ENCODE measurements at regions not wholly inside any gene's neighbourhood (a gene's known extent, or its start where the extent isn't known, plus 50 kb on each side); places are given as distances from the start of the nearest gene placed in this dataset.

DNA sequence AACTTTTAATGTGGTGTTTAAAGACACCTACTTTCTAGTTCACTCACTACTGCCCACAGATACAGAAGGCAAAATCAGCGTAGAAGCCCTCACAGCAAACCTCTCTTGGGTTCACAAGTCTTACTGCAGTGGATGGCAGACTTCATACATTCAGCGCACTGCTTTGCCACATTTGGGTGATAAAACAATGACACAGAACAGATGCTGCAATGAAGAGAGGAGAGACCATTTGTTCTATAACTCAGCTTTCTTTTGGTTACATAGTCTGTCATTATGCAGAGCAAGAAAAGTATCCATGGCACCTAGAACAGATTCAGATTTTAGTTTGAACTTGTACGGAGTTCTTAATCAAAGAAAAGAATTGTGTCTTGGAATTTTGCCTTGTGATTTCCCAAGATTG is 459.0 kb downstream of the BCAT1 start:
- Histone ChIP-seq H3F3A (ENCODE audit: insufficient read depth) (no peaks in the 10 kb centered on the region), H2AFZ (ENCODE audit: low read depth, low read length, severe bottlenecking) (no peak overlapping the region), H3K27ac (ENCODE audit: low read depth, low read length) (no peak overlapping the region), H3K79me2 (ENCODE audit: insufficient read depth, low read length) (no peaks in the 10 kb centered on the region), H4K20me1 (ENCODE audit: low read depth, low read length) (no peaks in the 10 kb centered on the region), H3K9me3 (ENCODE audit: insufficient read depth, low read length) (no peaks in the 10 kb centered on the region), H3K27me3 (ENCODE audit: low read length) (no peaks in the 10 kb centered on the region), H3K4me2 (ENCODE audit: low read depth, low read length, poor library complexity, severe bottlenecking) (no peak overlapping the region), H3K9me2 (replicated peaks; ENCODE audit: insufficient read depth, low read length) (no peaks in the 10 kb centered on the region), H3K36me3 (ENCODE audit: low read length) (no peaks in the 10 kb centered on the region), H3K9ac (ENCODE audit: low read length) (no peak overlapping the region), H3K4me3 (ENCODE audit: insufficient read depth, low read length, poor library complexity, severe bottlenecking) (no peak overlapping the region)
- TF ChIP-seq, protein P1, sequence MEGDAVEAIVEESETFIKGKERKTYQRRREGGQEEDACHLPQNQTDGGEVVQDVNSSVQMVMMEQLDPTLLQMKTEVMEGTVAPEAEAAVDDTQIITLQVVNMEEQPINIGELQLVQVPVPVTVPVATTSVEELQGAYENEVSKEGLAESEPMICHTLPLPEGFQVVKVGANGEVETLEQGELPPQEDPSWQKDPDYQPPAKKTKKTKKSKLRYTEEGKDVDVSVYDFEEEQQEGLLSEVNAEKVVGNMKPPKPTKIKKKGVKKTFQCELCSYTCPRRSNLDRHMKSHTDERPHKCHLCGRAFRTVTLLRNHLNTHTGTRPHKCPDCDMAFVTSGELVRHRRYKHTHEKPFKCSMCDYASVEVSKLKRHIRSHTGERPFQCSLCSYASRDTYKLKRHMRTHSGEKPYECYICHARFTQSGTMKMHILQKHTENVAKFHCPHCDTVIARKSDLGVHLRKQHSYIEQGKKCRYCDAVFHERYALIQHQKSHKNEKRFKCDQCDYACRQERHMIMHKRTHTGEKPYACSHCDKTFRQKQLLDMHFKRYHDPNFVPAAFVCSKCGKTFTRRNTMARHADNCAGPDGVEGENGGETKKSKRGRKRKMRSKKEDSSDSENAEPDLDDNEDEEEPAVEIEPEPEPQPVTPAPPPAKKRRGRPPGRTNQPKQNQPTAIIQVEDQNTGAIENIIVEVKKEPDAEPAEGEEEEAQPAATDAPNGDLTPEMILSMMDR (IDR thresholded peaks at IDR 0.05; ENCODE audit: insufficient read depth, low read length, poor library complexity, severe bottlenecking): no peak
- no peak for TF ChIP-seq EZH2phosphoT487 (conservative IDR thresholded peaks at IDR 0.05; ENCODE audit: low read length)

DNA sequence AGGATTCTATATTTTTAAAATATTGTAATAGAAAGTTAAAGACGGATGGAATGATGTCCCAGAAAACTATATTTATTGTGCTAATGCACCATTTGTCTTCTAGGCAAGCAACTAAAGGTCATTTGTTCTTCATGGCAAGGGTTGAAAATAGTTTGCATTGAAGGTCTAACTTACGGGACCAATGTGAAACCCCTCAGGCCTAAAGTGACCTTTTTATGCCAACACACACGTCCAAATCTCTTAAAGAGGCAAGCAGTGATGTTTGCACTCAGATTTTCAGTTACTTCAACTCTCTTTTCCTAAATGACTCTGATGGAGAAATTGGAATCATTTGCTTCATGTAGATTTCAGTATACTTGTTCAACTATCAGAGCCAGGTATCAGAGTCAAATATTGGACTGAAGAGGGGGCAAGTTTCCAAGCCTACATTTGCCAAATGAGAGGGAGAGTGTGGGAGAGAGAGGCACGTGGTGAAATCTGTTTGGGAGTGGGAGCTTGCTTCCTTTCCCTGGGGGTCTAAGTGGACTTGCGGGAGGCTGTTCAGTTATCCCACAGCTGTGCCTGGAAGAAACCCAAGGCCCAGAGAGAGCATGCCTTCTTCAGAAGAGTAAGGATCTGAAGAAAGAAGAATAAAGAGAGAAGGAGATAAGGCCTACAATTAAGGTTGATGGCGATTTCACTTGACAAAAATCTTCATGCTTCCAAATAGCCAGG is 459.8 kb downstream of the BCAT1 start:
- Histone ChIP-seq H3K9ac (ENCODE audit: low read length) (no peak overlapping the region), H3K4me2 (ENCODE audit: low read depth, low read length, poor library complexity, severe bottlenecking) (no peak overlapping the region), H3K27me3 (ENCODE audit: low read length) (no peaks in the 10 kb centered on the region), H3F3A (ENCODE audit: insufficient read depth) (no peaks in the 10 kb centered on the region), H3K79me2 (ENCODE audit: insufficient read depth, low read length) (no peaks in the 10 kb centered on the region), H3K27ac (ENCODE audit: low read depth, low read length) (no peak overlapping the region), H3K9me3 (ENCODE audit: insufficient read depth, low read length) (no peaks in the 10 kb centered on the region), H3K36me3 (ENCODE audit: low read length) (no peaks in the 10 kb centered on the region), H4K20me1 (ENCODE audit: low read depth, low read length) (no peaks in the 10 kb centered on the region), H2AFZ (ENCODE audit: low read depth, low read length, severe bottlenecking) (no peak overlapping the region), H3K9me2 (replicated peaks; ENCODE audit: insufficient read depth, low read length) (no peaks in the 10 kb centered on the region), H3K4me3 (ENCODE audit: insufficient read depth, low read length, poor library complexity, severe bottlenecking) (no peak overlapping the region)
- TF ChIP-seq, protein P1 (IDR thresholded peaks at IDR 0.05; ENCODE audit: insufficient read depth, low read length, poor library complexity, severe bottlenecking): no peak
- TF ChIP-seq EZH2phosphoT487 (conservative IDR thresholded peaks at IDR 0.05; ENCODE audit: low read length): no peak

DNA sequence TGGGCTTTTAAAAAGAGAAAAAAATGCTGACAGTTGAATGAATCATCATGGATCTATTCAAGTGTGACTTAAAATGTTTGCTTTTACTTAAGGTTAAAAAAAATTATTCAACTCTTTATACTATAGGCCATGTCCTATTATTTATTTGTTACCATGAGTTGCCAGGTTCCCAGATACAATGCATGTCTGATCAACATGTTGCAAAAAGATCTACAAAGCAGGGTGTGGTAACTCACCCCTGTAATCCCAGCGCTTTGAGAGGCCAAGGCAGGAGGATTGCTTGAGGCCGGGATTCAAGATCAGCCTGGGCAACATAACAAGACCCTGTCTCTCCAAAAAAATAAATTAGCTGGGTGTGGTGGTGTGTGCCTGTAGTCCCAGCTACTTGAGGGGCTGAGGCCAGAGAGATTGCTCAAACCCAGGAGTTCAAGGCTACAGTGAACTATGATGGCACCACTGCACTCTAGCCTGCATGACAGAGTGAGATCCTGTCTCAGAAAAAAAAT is 460.8 kb downstream of the BCAT1 start:
- no peaks in the 10 kb centered on the region for H3K9me2 ChIP-seq (replicated peaks; ENCODE audit: insufficient read depth, low read length)
- H3K36me3 ChIP-seq (ENCODE audit: low read length): no peaks in the 10 kb centered on the region
- no peaks in the 10 kb centered on the region for H3F3A ChIP-seq (ENCODE audit: insufficient read depth)
- TF ChIP-seq EZH2phosphoT487 (conservative IDR thresholded peaks at IDR 0.05; ENCODE audit: low read length): no peak
- TF ChIP-seq, protein P1 (IDR thresholded peaks at IDR 0.05; ENCODE audit: insufficient read depth, low read length, poor library complexity, severe bottlenecking): no peak
- H3K27me3 ChIP-seq (ENCODE audit: low read length): no peaks in the 10 kb centered on the region
- no peak overlapping the region for H3K4me2 ChIP-seq (ENCODE audit: low read depth, low read length, poor library complexity, severe bottlenecking)
- no peak overlapping the region for H2AFZ ChIP-seq (ENCODE audit: low read depth, low read length, severe bottlenecking)
- H3K9me3 ChIP-seq (ENCODE audit: insufficient read depth, low read length): no peaks in the 10 kb centered on the region
- H4K20me1 ChIP-seq (ENCODE audit: low read depth, low read length): no peaks in the 10 kb centered on the region
- H3K27ac ChIP-seq (ENCODE audit: low read depth, low read length): no peak overlapping the region
- H3K79me2 ChIP-seq (ENCODE audit: insufficient read depth, low read length): no peaks in the 10 kb centered on the region
- H3K9ac ChIP-seq (ENCODE audit: low read length): no peak overlapping the region
- no peak overlapping the region for H3K4me3 ChIP-seq (ENCODE audit: insufficient read depth, low read length, poor library complexity, severe bottlenecking)
